Activated T-helper 2 cell treated with anti-CD3 and anti-CD28 coated beads, Interferon-gamma antibody, Interleukin-2, Interleukin-4, amounts not matched to agents 10 μg/mL and 5 μg/mL and 100 μg/mL, durations not matched to agents 14 hours and 24 hours and 36 hours (primary cell): ENCODE measurements at regions not wholly inside any gene's neighbourhood (a gene's known extent, or its start where the extent isn't known, plus 50 kb on each side); places are given as distances from the start of the nearest gene placed in this dataset.

Experiments
- DNase-seq: peaks from one replicate; pipeline ENCODE4 v3.0.0; 2021; ENCODE audit warnings: low spot score
- H3K27ac Mint-ChIP-seq: one replicate; pipeline ENCODE4 v1.8.0; 2021; ENCODE audit warnings: mixed read lengths
- H3K27me3 Mint-ChIP-seq: one replicate; pipeline ENCODE4 v1.8.0; 2021; ENCODE audit warnings: low read depth, mixed read lengths
- H3K36me3 Mint-ChIP-seq: one replicate; pipeline ENCODE4 v1.8.0; 2021; ENCODE audit warnings: low read depth, mixed read lengths
- H3K4me1 Mint-ChIP-seq: one replicate; pipeline ENCODE4 v1.8.0; 2021; ENCODE audit warnings: low read depth, mixed read lengths
- H3K4me3 Mint-ChIP-seq: one replicate; pipeline ENCODE4 v1.8.0; 2021; ENCODE audit warnings: low read depth, mild to moderate bottlenecking, moderate library complexity, mixed read lengths
- H3K9me3 Mint-ChIP-seq: one replicate; pipeline ENCODE4 v1.8.0; 2021; ENCODE audit warnings: mixed read lengths
- intact Hi-C: fragments of 100-400 bp; cut with micrococcal nuclease; formaldehyde crosslinking; loops from one replicate; pipeline ENCODE4 v1.15.1; 2023

GRCh38 chr5:97836816-97837215 lies 653.8 kb upstream of the RIOK2 start:
- DNase-seq: no peak
- H3K4me3 Mint-ChIP-seq: no peak overlapping the region
- peaks cover 4% of the 10 kb centered on the region for H3K4me1 Mint-ChIP-seq
- intact Hi-C loops: no loop called here
- H3K27ac Mint-ChIP-seq: no peak overlapping the region
- no peaks in the 10 kb centered on the region for H3K36me3 Mint-ChIP-seq
- no peaks in the 10 kb centered on the region for H3K9me3 Mint-ChIP-seq
- peaks cover 2% of the 10 kb centered on the region for H3K27me3 Mint-ChIP-seq

DNA sequence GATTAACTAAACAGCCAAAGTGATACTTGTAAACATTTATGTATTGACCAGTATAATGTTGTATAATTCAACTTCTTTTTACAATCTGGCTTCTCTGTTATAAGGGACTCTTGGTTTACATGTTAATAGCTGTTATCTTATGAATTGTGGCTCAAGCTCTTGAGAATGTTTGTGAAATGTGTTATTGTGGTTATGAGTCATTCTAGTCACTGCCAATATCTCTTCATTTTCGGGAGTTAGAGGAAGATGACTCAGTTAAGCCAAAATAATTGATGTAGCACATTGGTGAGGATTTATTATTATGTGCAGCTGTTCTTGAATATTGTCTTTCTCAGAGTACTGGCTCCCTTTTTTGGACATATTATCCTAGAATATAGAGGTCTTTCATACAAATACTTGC lies 655.2 kb upstream of the RIOK2 start:
- peaks cover 4% of the 10 kb centered on the region for H3K4me1 Mint-ChIP-seq
- peaks cover 2% of the 10 kb centered on the region for H3K27me3 Mint-ChIP-seq
- no peaks in the 10 kb centered on the region for H3K36me3 Mint-ChIP-seq
- no peak overlapping the region for H3K4me3 Mint-ChIP-seq
- no peak overlapping the region for H3K27ac Mint-ChIP-seq
- intact Hi-C loops: no loop called here
- no peaks in the 10 kb centered on the region for H3K9me3 Mint-ChIP-seq
- DNase-seq: no peak

DNA sequence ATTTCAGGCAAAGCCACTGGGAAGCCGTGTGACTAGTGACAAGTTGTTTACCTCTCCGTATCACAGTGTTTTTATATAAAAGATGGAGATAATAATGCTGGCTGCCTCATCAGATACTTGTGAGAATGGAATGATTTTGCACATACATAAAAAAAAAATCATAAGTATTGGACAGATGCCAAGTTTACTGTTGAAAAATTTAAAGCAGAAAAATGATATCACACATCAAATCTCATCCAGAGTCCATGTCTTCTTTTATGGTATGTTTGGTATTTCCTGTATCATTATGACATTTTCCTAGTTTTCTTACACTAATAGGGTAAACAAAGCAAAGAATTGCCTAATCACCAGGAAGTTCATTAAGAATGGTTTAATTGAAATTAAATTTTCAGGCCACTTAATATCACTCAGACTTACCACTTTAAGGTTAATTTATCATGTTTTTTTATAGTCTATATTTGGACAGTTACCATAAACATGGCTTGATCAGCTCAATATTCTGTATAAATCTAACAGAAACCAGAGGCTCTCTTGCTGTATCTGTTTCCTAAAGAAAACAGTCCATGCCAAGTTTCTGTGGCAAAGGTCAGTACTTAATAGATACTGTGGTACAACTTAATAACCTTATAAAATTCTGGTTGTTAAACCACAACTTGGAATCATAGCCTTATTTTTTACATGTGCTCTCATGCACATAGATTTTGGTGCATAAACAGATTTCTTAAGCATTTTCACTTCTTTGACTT lies 656.5 kb upstream of the RIOK2 start:
- no peaks in the 10 kb centered on the region for H3K36me3 Mint-ChIP-seq
- intact Hi-C loops: no loop called here
- H3K4me3 Mint-ChIP-seq: no peak overlapping the region
- peaks cover 2% of the 10 kb centered on the region for H3K27me3 Mint-ChIP-seq
- H3K9me3 Mint-ChIP-seq: no peaks in the 10 kb centered on the region
- H3K27ac Mint-ChIP-seq: no peak overlapping the region
- DNase-seq: no peak
- peaks cover 4% of the 10 kb centered on the region for H3K4me1 Mint-ChIP-seq

GRCh38 chr5:97840643-97841042 lies 657.6 kb upstream of the RIOK2 start:
- H3K4me3 Mint-ChIP-seq: no peak overlapping the region
- no peaks in the 10 kb centered on the region for H3K9me3 Mint-ChIP-seq
- DNase-seq: no peak
- intact Hi-C loops: no loop called here
- H3K27ac Mint-ChIP-seq: no peak overlapping the region
- peaks cover 4% of the 10 kb centered on the region for H3K4me1 Mint-ChIP-seq
- no peaks in the 10 kb centered on the region for H3K36me3 Mint-ChIP-seq
- peaks cover 2% of the 10 kb centered on the region for H3K27me3 Mint-ChIP-seq

- H3K4me1 Mint-ChIP-seq: peaks cover 4% of the 10 kb centered on the region
- intact Hi-C loops: no loop called here
- H3K4me3 Mint-ChIP-seq: no peak overlapping the region
- H3K9me3 Mint-ChIP-seq: no peaks in the 10 kb centered on the region
- no peaks in the 10 kb centered on the region for H3K27me3 Mint-ChIP-seq
- no peaks in the 10 kb centered on the region for H3K36me3 Mint-ChIP-seq
- no peak for DNase-seq
- H3K27ac Mint-ChIP-seq: no peak overlapping the region
Measured at GRCh38 chr5:97842687-97843086, 659.6 kb upstream of the RIOK2 start.

- intact Hi-C loops: no loop called here
- no peaks in the 10 kb centered on the region for H3K4me1 Mint-ChIP-seq
- H3K27me3 Mint-ChIP-seq: no peaks in the 10 kb centered on the region
- H3K27ac Mint-ChIP-seq: no peak overlapping the region
- no peaks in the 10 kb centered on the region for H3K9me3 Mint-ChIP-seq
- H3K36me3 Mint-ChIP-seq: no peaks in the 10 kb centered on the region
- no peak for DNase-seq
- H3K4me3 Mint-ChIP-seq: no peak overlapping the region
Measured at GRCh38 chr5:97844797-97845196, 661.8 kb upstream of the RIOK2 start.

- Mint-ChIP-seq H3K27me3 (no peaks in the 10 kb centered on the region), H3K36me3 (no peaks in the 10 kb centered on the region), H3K9me3 (no peaks in the 10 kb centered on the region), H3K4me1 (no peaks in the 10 kb centered on the region), H3K4me3 (no peak overlapping the region), H3K27ac (no peak overlapping the region)
- intact Hi-C loops: no loop called here
- no peak for DNase-seq
Measured at GRCh38 chr5:97846643-97847042, 663.6 kb upstream of the RIOK2 start.

GRCh38 chr5:97847920-97848631 lies 665.0 kb upstream of the RIOK2 start:
- H3K4me3 Mint-ChIP-seq: no peak overlapping the region
- no peaks in the 10 kb centered on the region for H3K4me1 Mint-ChIP-seq
- H3K9me3 Mint-ChIP-seq: no peaks in the 10 kb centered on the region
- H3K36me3 Mint-ChIP-seq: no peaks in the 10 kb centered on the region
- intact Hi-C loops: no loop called here
- no peak for DNase-seq
- no peak overlapping the region for H3K27ac Mint-ChIP-seq
- no peaks in the 10 kb centered on the region for H3K27me3 Mint-ChIP-seq

GRCh38 chr5:97851036-97851435 lies 668.0 kb upstream of the RIOK2 start:
- intact Hi-C loops: no loop called here
- Mint-ChIP-seq H3K27me3 (no peaks in the 10 kb centered on the region), H3K4me3 (no peak overlapping the region), H3K9me3 (no peaks in the 10 kb centered on the region), H3K27ac (no peak overlapping the region), H3K36me3 (no peaks in the 10 kb centered on the region), H3K4me1 (no peaks in the 10 kb centered on the region)
- no peak for DNase-seq

GRCh38 chr5:97854871-97855762 lies 672.1 kb upstream of the RIOK2 start:
- intact Hi-C loops: no loop called here
- no peak overlapping the region for H3K27ac Mint-ChIP-seq
- H3K36me3 Mint-ChIP-seq: no peaks in the 10 kb centered on the region
- H3K27me3 Mint-ChIP-seq: no peaks in the 10 kb centered on the region
- H3K9me3 Mint-ChIP-seq: peaks cover 6% of the 10 kb centered on the region
- H3K4me3 Mint-ChIP-seq: no peak overlapping the region
- DNase-seq: no peak
- H3K4me1 Mint-ChIP-seq: no peaks in the 10 kb centered on the region

GRCh38 chr5:97874491-97874890 lies 691.4 kb upstream of the RIOK2 start:
- H3K27me3 Mint-ChIP-seq: no peaks in the 10 kb centered on the region
- no peak overlapping the region for H3K27ac Mint-ChIP-seq
- intact Hi-C loops: no loop called here
- no peak overlapping the region for H3K4me3 Mint-ChIP-seq
- DNase-seq: no peak
- H3K4me1 Mint-ChIP-seq: no peaks in the 10 kb centered on the region
- no peaks in the 10 kb centered on the region for H3K36me3 Mint-ChIP-seq
- peaks cover 3% of the 10 kb centered on the region for H3K9me3 Mint-ChIP-seq

DNA sequence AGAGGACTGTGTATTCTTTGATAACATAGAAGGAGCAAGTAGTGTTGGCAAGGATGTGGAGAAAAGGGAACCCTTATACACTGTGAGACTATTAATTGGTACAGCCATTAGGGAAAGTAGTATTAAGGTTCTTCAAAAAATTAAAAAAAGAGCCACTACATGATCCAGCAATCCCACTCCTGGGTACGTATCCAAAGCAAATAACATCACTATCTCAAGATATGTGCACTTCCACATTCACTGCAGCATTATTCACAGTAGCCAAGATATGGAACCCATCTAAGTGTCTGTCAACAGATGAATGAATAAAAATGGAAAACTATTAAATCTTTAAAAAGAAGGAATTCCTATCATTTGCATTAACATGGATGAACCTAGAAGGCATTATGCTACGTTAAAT lies 693.2 kb upstream of the RIOK2 start:
- Mint-ChIP-seq H3K4me1 (no peaks in the 10 kb centered on the region), H3K27ac (no peak overlapping the region), H3K4me3 (no peak overlapping the region), H3K27me3 (no peaks in the 10 kb centered on the region), H3K9me3 (no peaks in the 10 kb centered on the region), H3K36me3 (no peaks in the 10 kb centered on the region)
- no peak for DNase-seq
- intact Hi-C loops: no loop called here

GRCh38 chr5:97877588-97877987 lies 694.5 kb upstream of the RIOK2 start:
- no peaks in the 10 kb centered on the region for H3K4me1 Mint-ChIP-seq
- no peaks in the 10 kb centered on the region for H3K36me3 Mint-ChIP-seq
- no peak for DNase-seq
- H3K4me3 Mint-ChIP-seq: no peak overlapping the region
- no peak overlapping the region for H3K27ac Mint-ChIP-seq
- no peaks in the 10 kb centered on the region for H3K9me3 Mint-ChIP-seq
- intact Hi-C loops: no loop called here
- H3K27me3 Mint-ChIP-seq: no peaks in the 10 kb centered on the region
